OCI-LY1 (cell line): ENCODE measurements at regions not wholly inside any gene's neighbourhood (a gene's known extent, or its start where the extent isn't known, plus 50 kb on each side); places are given as distances from the start of the nearest gene placed in this dataset.

Experiments
- H2AFZ ChIP-seq: fragments of 200-600 bp; sonication (generic), shearing (Covaris generic); 2 replicates; pipeline ENCODE4 v1.6.0; 2014; ENCODE audit warnings: antibody characterized with exemption, mild to moderate bottlenecking, low read length
- H3F3A ChIP-seq: fragments of 200-600 bp; sonication (generic), shearing (Covaris generic); 2 replicates; pipeline ENCODE4 v1.6.0; 2014; ENCODE audit warnings: mild to moderate bottlenecking, antibody characterized with exemption, low read length, moderate library complexity; ENCODE audit not compliant: insufficient read depth
- H3K27ac ChIP-seq: fragments of 200-600 bp; sonication (generic); 2 replicates; pipeline ENCODE4 v1.5.1; 2014; ENCODE audit warnings: low read length, mixed run types, mild to moderate bottlenecking, low read depth; ENCODE audit not compliant: poor library complexity, severe bottlenecking
- H3K27me3 ChIP-seq: fragments of 200-600 bp; sonication (generic); 2 replicates; pipeline ENCODE4 v1.6.0; 2014; ENCODE audit warnings: antibody characterized with exemption, mild to moderate bottlenecking, low read length, moderate library complexity; ENCODE audit not compliant: insufficient read depth
- H3K36me3 ChIP-seq: fragments of 200-600 bp; sonication (generic); 2 replicates; pipeline ENCODE4 v1.6.1; 2014; ENCODE audit warnings: mild to moderate bottlenecking, antibody characterized with exemption, low read length, moderate library complexity, mixed read lengths; ENCODE audit not compliant: insufficient read depth
- H3K4me1 ChIP-seq: fragments of 200-600 bp; sonication (generic); 2 replicates; pipeline ENCODE4 v1.5.1; 2014; ENCODE audit warnings: mild to moderate bottlenecking, low read length, moderate library complexity; ENCODE audit not compliant: insufficient read depth, severe bottlenecking
- H3K4me2 ChIP-seq: fragments of 200-600 bp; sonication (generic), shearing (Covaris generic); 2 replicates; pipeline ENCODE4 v1.6.1; 2014; ENCODE audit warnings: low read length
- H3K4me3 ChIP-seq: fragments of 200-600 bp; sonication (generic); 2 replicates; pipeline ENCODE4 v1.5.1; 2014; ENCODE audit warnings: low read length, low read depth, mild to moderate bottlenecking, mixed read lengths; ENCODE audit not compliant: poor library complexity, severe bottlenecking
- H3K79me2 ChIP-seq: fragments of 200-600 bp; shearing (Covaris generic); 2 replicates; pipeline ENCODE4 v1.6.1; 2016; ENCODE audit warnings: mixed run types, low read length, mixed read lengths; ENCODE audit not compliant: insufficient read depth
- H3K9ac ChIP-seq: fragments of 200-600 bp; sonication (generic), shearing (Covaris generic); 2 replicates; pipeline ENCODE4 v1.6.1; 2014; ENCODE audit warnings: mild to moderate bottlenecking, low read length, mixed read lengths
- H3K9me2 ChIP-seq: fragments of 200-600 bp; sonication (generic), shearing (Covaris generic); 2 replicates; pipeline ENCODE4 v1.6.1; 2014; ENCODE audit warnings: low read depth, mild to moderate bottlenecking, low read length, mixed read lengths
- H3K9me3 ChIP-seq: fragments of 200-600 bp; shearing (Covaris generic); 2 replicates; pipeline ENCODE4 v1.6.1; 2014; ENCODE audit warnings: low read length, mixed read lengths
- H4K20me1 ChIP-seq: fragments of 200-600 bp; sonication (generic), shearing (Covaris generic); 2 replicates; pipeline ENCODE4 v1.6.0; 2016; ENCODE audit warnings: mild to moderate bottlenecking, low read length; ENCODE audit not compliant: insufficient read depth
- EZH2 ChIP-seq: fragments of 200-600 bp; sonication (generic), shearing (Covaris generic); IDR thresholded peaks from 2 replicates; pipeline ENCODE4 v1.8.0; 2017; ENCODE audit warnings: borderline replicate concordance, mixed run types, mild to moderate bottlenecking, antibody characterized with exemption, low read length, moderate library complexity, mixed read lengths
- TF ChIP-seq, protein P1 (sequence below): fragments of 200-600 bp; sonication (generic), shearing (Covaris generic); IDR thresholded peaks from 2 replicates; pipeline ENCODE4 v1.5.1; 2017; ENCODE audit warnings: mild to moderate bottlenecking, antibody characterized with exemption, low read length, moderate library complexity, mixed read lengths

DNA sequence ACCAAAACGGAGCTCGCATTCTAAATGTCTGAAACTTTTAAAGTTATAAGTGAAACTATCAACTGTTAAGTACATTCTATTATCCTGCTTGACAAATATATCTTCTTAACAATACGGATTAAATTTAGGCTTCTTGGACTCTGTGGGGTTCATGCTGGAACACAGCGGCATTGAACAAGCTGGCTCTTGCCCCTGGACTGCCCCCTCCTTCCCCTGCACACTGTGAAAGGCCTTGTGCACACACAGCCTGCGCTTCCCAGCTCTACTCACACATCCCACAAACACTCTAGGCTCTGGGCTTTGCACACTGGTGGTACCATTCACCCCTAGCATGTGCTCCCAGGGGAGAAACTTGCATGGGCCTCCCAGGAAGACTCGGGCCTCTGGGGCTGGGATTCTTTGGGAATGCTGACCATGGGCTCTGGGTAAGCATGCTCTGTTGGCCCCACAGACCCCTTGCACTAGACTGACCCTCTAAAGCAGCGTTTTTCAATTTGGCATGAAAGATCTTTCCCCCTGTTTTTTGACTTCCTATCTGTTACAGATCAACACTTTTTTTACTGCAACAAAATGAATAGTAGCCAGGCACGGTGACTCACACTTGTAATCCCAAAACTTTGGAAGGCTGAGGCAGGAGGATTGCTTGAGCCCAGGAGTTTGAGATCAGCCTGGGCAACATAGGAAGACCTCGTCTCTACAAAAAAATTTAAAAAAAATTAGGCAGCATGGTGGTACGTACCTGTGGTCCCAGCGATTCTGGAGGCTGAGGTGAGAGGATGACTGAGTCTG, 96.2 kb upstream of the CPM start:
- Histone ChIP-seq H2AFZ (no peak overlapping the region), H3K9ac (no peak overlapping the region), H3K4me3 (no peak overlapping the region), H3K4me2 (no peak overlapping the region), H3K9me3 (no peaks in the 10 kb centered on the region), H3K79me2 (no peaks in the 10 kb centered on the region), H4K20me1 (no peaks in the 10 kb centered on the region), H3K36me3 (no peaks in the 10 kb centered on the region), H3K4me1 (no peaks in the 10 kb centered on the region), H3K9me2 (no peaks in the 10 kb centered on the region), H3F3A (no peaks in the 10 kb centered on the region), H3K27me3 (no peaks in the 10 kb centered on the region), H3K27ac (no peak overlapping the region)
- TF ChIP-seq EZH2: no peak
- TF ChIP-seq, protein P1, sequence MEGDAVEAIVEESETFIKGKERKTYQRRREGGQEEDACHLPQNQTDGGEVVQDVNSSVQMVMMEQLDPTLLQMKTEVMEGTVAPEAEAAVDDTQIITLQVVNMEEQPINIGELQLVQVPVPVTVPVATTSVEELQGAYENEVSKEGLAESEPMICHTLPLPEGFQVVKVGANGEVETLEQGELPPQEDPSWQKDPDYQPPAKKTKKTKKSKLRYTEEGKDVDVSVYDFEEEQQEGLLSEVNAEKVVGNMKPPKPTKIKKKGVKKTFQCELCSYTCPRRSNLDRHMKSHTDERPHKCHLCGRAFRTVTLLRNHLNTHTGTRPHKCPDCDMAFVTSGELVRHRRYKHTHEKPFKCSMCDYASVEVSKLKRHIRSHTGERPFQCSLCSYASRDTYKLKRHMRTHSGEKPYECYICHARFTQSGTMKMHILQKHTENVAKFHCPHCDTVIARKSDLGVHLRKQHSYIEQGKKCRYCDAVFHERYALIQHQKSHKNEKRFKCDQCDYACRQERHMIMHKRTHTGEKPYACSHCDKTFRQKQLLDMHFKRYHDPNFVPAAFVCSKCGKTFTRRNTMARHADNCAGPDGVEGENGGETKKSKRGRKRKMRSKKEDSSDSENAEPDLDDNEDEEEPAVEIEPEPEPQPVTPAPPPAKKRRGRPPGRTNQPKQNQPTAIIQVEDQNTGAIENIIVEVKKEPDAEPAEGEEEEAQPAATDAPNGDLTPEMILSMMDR: no peak

DNA sequence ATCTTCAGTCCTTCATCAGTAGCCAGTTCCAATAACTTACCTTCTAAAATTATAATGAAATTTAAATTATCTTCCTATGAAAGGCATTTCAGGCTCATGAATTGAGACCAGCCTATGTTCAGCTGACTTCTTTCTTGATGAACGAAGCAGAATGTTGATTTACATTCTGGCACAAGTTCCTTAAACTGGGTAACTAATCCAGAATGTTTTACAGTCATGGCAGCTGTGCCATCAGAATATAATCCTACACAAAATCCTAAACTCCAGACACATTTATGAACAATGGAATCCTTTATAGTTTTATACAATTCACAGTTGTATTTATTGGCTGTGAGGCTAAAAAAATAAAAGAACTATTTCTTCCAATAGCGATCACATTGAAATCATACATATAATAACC, 97.3 kb upstream of the CPM start:
- Histone ChIP-seq H3K4me1 (no peaks in the 10 kb centered on the region), H3K79me2 (no peaks in the 10 kb centered on the region), H3K27ac (no peak overlapping the region), H3K27me3 (no peaks in the 10 kb centered on the region), H3K9me2 (no peaks in the 10 kb centered on the region), H3K4me2 (no peak overlapping the region), H3F3A (no peaks in the 10 kb centered on the region), H3K36me3 (no peaks in the 10 kb centered on the region), H3K9ac (no peak overlapping the region), H3K9me3 (no peaks in the 10 kb centered on the region), H4K20me1 (no peaks in the 10 kb centered on the region), H3K4me3 (no peak overlapping the region), H2AFZ (no peak overlapping the region)
- no peak for TF ChIP-seq EZH2
- TF ChIP-seq, protein P1: no peak

DNA sequence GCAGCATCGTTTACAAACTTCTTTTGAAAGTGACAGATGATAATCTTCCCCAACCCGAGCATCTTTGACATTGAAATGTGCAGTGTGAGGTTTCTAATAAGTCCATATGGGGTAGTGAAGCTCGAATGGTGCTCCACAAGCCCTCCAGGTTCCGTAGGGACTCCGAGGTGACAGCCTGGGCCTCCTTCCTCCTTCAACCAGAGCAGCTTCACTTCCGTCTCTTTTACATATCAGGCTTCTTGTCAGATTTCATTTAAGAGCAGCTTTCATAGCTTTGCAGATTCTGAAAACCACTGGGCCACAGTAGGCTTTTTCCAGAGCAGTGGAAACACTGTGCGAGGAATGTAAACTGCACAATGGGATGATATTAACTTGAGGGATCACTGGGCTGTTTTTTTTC, 103.6 kb upstream of the CPM start:
- Histone ChIP-seq H3K9ac (no peak overlapping the region), H3F3A (no peaks in the 10 kb centered on the region), H3K27me3 (no peaks in the 10 kb centered on the region), H2AFZ (no peak overlapping the region), H3K36me3 (no peaks in the 10 kb centered on the region), H3K4me2 (no peak overlapping the region), H4K20me1 (no peaks in the 10 kb centered on the region), H3K9me3 (no peaks in the 10 kb centered on the region), H3K79me2 (no peaks in the 10 kb centered on the region), H3K4me3 (no peak overlapping the region), H3K27ac (no peak overlapping the region), H3K9me2 (no peaks in the 10 kb centered on the region), H3K4me1 (no peaks in the 10 kb centered on the region)
- no peak for TF ChIP-seq EZH2
- TF ChIP-seq, protein P1: no peak
